Amygdala (tissue), 56 donors: ENCODE measurements at regions not wholly inside any gene's neighbourhood (a gene's known extent, or its start where the extent isn't known, plus 50 kb on each side); places are given as distances from the start of the nearest gene placed in this dataset.
"Not testable (repeated sequence)": the region's sequence is repeated elsewhere in the genome, so short reads cannot be mapped to it uniquely, and the experiment has no call there.

Experiments used
- DNase-seq, 56 donors: peaks; one replicate each; lab custom pipeline; 2025; lab: John Stamatoyannopoulos, UW

GRCh38 chr2:88903749-88904353, 212.4 kb downstream of the RPIA start:
- peak in 3 of 56 donors; percentile 8 to 36 (median 15) for DNase-seq

GRCh38 chr2:88913280-88913679, 221.8 kb downstream of the RPIA start:
- no peak for DNase-seq

GRCh38 chr2:88919087-88919738, 227.7 kb downstream of the RPIA start:
- no peak for DNase-seq

GRCh38 chr2:88920399-88920798, 228.9 kb downstream of the RPIA start:
- not testable (repeated sequence) for DNase-seq

GRCh38 chr2:88924533-88924932, 233.1 kb downstream of the RPIA start:
- DNase-seq: no peak

GRCh38 chr2:88925770-88926462, 234.4 kb downstream of the RPIA start:
- no peak for DNase-seq

- DNase-seq: no peak
These were observed 235.7 kb downstream of the RPIA start for GRCh38 chr2:88927128-88927527.

- DNase-seq: no peak
These were observed 239.2 kb downstream of the RPIA start for GRCh38 chr2:88930659-88931058.

GRCh38 chr2:88932686-88933085, 241.2 kb downstream of the RPIA start:
- no peak for DNase-seq

- DNase-seq: no peak
These were observed 241.6 kb downstream of the RPIA start for GRCh38 chr2:88933091-88933490.

GRCh38 chr2:88933980-88934379, 242.5 kb downstream of the RPIA start:
- no peak for DNase-seq

GRCh38 chr2:88941178-88941577, 249.7 kb downstream of the RPIA start:
- DNase-seq: peak in 2 of 56 donors; percentile 2 to 6

GRCh38 chr2:88942798-88943197, 251.3 kb downstream of the RPIA start:
- no peak for DNase-seq

- DNase-seq: no peak
These were observed 257.9 kb downstream of the RPIA start for GRCh38 chr2:88949336-88949735.

GRCh38 chr2:88950010-88950409, 258.5 kb downstream of the RPIA start:
- no peak for DNase-seq

- DNase-seq: no peak
These were observed 264.1 kb downstream of the RPIA start for GRCh38 chr2:88955607-88956006.

- no peak for DNase-seq
These were observed 268.2 kb downstream of the RPIA start for GRCh38 chr2:88959480-88960204.

- not testable (repeated sequence) for DNase-seq
These were observed 269.9 kb downstream of the RPIA start for GRCh38 chr2:88961323-88961722.

- DNase-seq: no peak
These were observed 276.4 kb downstream of the RPIA start for GRCh38 chr2:88967844-88968243.

GRCh38 chr2:88978011-88978410, 286.5 kb downstream of the RPIA start:
- not testable (repeated sequence) for DNase-seq

GRCh38 chr2:88978446-88978845, 287.0 kb downstream of the RPIA start:
- DNase-seq: peak in 2 of 56 donors; percentile 0 to 6
